CD14-positive monocyte (primary cell): ENCODE measurements at regions not wholly inside any gene's neighbourhood (a gene's known extent, or its start where the extent isn't known, plus 50 kb on each side); places are given as distances from the start of the nearest gene placed in this dataset.

ENCODE experiments used
- DNase-seq, 3 donors: peaks; one replicate each; pipeline ENCODE4 v3.0.0-alpha.2; 2011 to 2022
- H2AFZ ChIP-seq: 2 replicates; pipeline ENCODE4 v1.6.0; 2012; ENCODE audit warnings: mild to moderate bottlenecking, low read depth, low read length, inconsistent platforms; ENCODE audit not compliant: insufficient read depth, poor library complexity, severe bottlenecking
- H3K27ac ChIP-seq, 2 donors: 1 replicate in 1 of 2; 2 replicates in 1 of 2; pipeline ENCODE4 v1.5.1; 2012 to 2013; ENCODE audit warnings: low read length in 2 of 2, control low read depth in 1 of 2, inconsistent platforms in 1 of 2, low read depth in 1 of 2, mild to moderate bottlenecking in 1 of 2
- H3K27me3 ChIP-seq, 2 donors: one replicate each; pipeline versions ENCODE4 v1.6.0 to v1.6.1; 2011 to 2013; ENCODE audit warnings: low read length in 2 of 2; ENCODE audit not compliant: control insufficient read depth in 2 of 2, insufficient read depth in 2 of 2
- H3K36me3 ChIP-seq, 2 donors: replicated peaks in 1 of 2; 1 replicate in 1 of 2; 2 replicates in 1 of 2; pipeline versions ENCODE4 v1.5.1 to v1.6.1; 2012 to 2013; ENCODE audit warnings: low read length in 2 of 2, control low read depth in 1 of 2, inconsistent platforms in 1 of 2, mild to moderate bottlenecking in 1 of 2; ENCODE audit not compliant: insufficient read depth in 2 of 2, control insufficient read depth in 1 of 2
- H3K4me1 ChIP-seq, 2 donors: 1 replicate in 1 of 2; 2 replicates in 1 of 2; pipeline versions ENCODE4 v1.5.1 to v1.6.1; 2012 to 2013; ENCODE audit warnings: low read length in 2 of 2, control low read depth in 1 of 2, inconsistent platforms in 1 of 2, mild to moderate bottlenecking in 1 of 2, moderate library complexity in 1 of 2; ENCODE audit not compliant: insufficient read depth in 2 of 2, control insufficient read depth in 1 of 2
- H3K4me2 ChIP-seq: replicated peaks from 2 replicates; pipeline ENCODE3; 2012; ENCODE audit warnings: low read length, moderate library complexity, mild to moderate bottlenecking; ENCODE audit not compliant: poor library complexity, severe bottlenecking; ENCODE audit errors: extremely low read depth
- H3K4me3 ChIP-seq, 3 experiments: fragments of 200-600 bp in 1 of 3; sonication (generic) in 1 of 3; replicated peaks in 1 of 3; 1 replicate in 2 of 3; 2 replicates in 1 of 3; pipeline ENCODE4 v1.5.1; 2011 to 2013; ENCODE audit warnings: low read length in 3 of 3, mild to moderate bottlenecking in 3 of 3, control low read depth in 2 of 3, low read depth in 2 of 3, inconsistent platforms in 1 of 3, moderate library complexity in 1 of 3
- H3K79me2 ChIP-seq: 2 replicates; pipeline ENCODE4 v1.6.0; 2012; ENCODE audit warnings: mild to moderate bottlenecking, control low read depth, inconsistent platforms, low read length, moderate library complexity; ENCODE audit not compliant: insufficient read depth
- H3K9ac ChIP-seq: 2 replicates; pipeline ENCODE4 v1.6.0; 2017; ENCODE audit warnings: low read length, mild to moderate bottlenecking; ENCODE audit not compliant: insufficient read depth, poor library complexity, severe bottlenecking
- H3K9me3 ChIP-seq, 2 donors: replicated peaks in 1 of 2; 1 replicate in 1 of 2; 2 replicates in 1 of 2; pipeline versions ENCODE4 v1.5.1 to v1.6.1; 2012 to 2013; ENCODE audit warnings: low read length in 2 of 2, control low read depth in 1 of 2; ENCODE audit not compliant: control insufficient read depth in 1 of 2, insufficient read depth in 1 of 2
- H4K20me1 ChIP-seq: 2 replicates; pipeline ENCODE4 v1.6.0; 2012; ENCODE audit warnings: mild to moderate bottlenecking, low read length, control low read depth, moderate library complexity; ENCODE audit not compliant: insufficient read depth
- H3K27ac Mint-ChIP-seq, 7 donors: one replicate each; pipeline ENCODE4 v1.8.0; 2020; ENCODE audit warnings: mild to moderate bottlenecking in 7 of 7, mixed read lengths in 7 of 7, moderate library complexity in 6 of 7, inconsistent platforms in 2 of 7
- H3K27me3 Mint-ChIP-seq, 3 donors: one replicate each; pipeline ENCODE4 v1.8.0; 2021 to 2022; ENCODE audit warnings: low read depth in 3 of 3, mild to moderate bottlenecking in 3 of 3, mixed read lengths in 3 of 3, moderate library complexity in 3 of 3, inconsistent platforms in 1 of 3
- H3K36me3 Mint-ChIP-seq, 2 donors: one replicate each; pipeline ENCODE4 v1.8.0; 2020; ENCODE audit warnings: mixed read lengths in 2 of 2, inconsistent platforms in 1 of 2, mild to moderate bottlenecking in 1 of 2
- H3K4me1 Mint-ChIP-seq: one replicate; pipeline ENCODE4 v1.8.0; 2020; ENCODE audit warnings: mild to moderate bottlenecking, mixed read lengths
- H3K4me3 Mint-ChIP-seq, 2 donors: one replicate each; pipeline ENCODE4 v1.8.0; 2020; ENCODE audit warnings: mild to moderate bottlenecking in 2 of 2, mixed read lengths in 2 of 2, moderate library complexity in 1 of 2
- H3K9me3 Mint-ChIP-seq, 7 donors: one replicate each; pipeline ENCODE4 v1.8.0; 2020 to 2022; ENCODE audit warnings: mixed read lengths in 7 of 7, mild to moderate bottlenecking in 6 of 7, moderate library complexity in 6 of 7, inconsistent platforms in 2 of 7
- CTCF ChIP-seq: fragments of 200-600 bp; IDR thresholded peaks from one replicate; pipeline ENCODE4 v1.8.0; 2022; ENCODE audit warnings: antibody characterized with exemption, mild to moderate bottlenecking
- WGBS: methylation state at CpG from one replicate; pipeline ENCODE4 v1.1.5; 2013; ENCODE audit warnings: missing lambda C conversion rate; ENCODE audit not compliant: insufficient coverage; 5-methylcytosine and 5-hydroxymethylcytosine counted together
- intact Hi-C, 2 donors: fragments of 100-400 bp; cut with micrococcal nuclease; formaldehyde crosslinking; loops; one replicate each; pipeline versions ENCODE4 v1.15.0 to v1.15.1; 2023

GRCh38 chr3:157581371-157581770, 78.2 kb upstream of the VEPH1 start:
- intact Hi-C loops: no loop called here
- Histone ChIP-seq H3K4me1 (no peaks in the 10 kb centered on the region), H3K27me3 (no peaks in the 10 kb centered on the region), H3K27ac (no peak overlapping the region), H3K79me2 (no peaks in the 10 kb centered on the region), H3K36me3 (no peaks in the 10 kb centered on the region), H2AFZ (no peak overlapping the region), H3K9me3 (no peaks in the 10 kb centered on the region), H3K4me3 (no peak overlapping the region), H3K9ac (no peak overlapping the region), H4K20me1 (no peaks in the 10 kb centered on the region), H3K4me2 (no peak overlapping the region)
- peaks cover 0 to 2% (median 2%) of the 10 kb centered on the region in 3 donors for H3K27me3 Mint-ChIP-seq
- no peak overlapping the region for H3K27ac Mint-ChIP-seq
- DNase-seq: no peak
- H3K9me3 Mint-ChIP-seq: peaks cover 0 to 18% (median 2%) of the 10 kb centered on the region in 7 donors
- no peak for TF ChIP-seq CTCF
- no peak overlapping the region for H3K4me3 Mint-ChIP-seq
- H3K36me3 Mint-ChIP-seq: no peaks in the 10 kb centered on the region
- H3K4me1 Mint-ChIP-seq: no peaks in the 10 kb centered on the region
- WGBS: no CpG with 5 or more reads among the region's 5 CpGs

GRCh38 chr3:157578181-157578580, 75.0 kb upstream of the VEPH1 start:
- no peaks in the 10 kb centered on the region for H3K36me3 ChIP-seq
- peaks cover 0 to 3% (median 2%) of the 10 kb centered on the region in 3 donors for H3K27me3 Mint-ChIP-seq

More at GRCh38 chr3:157578181-157578580, 75.0 kb upstream of the VEPH1 start:
- Histone ChIP-seq H3K4me3 (no peak overlapping the region), H3K79me2 (no peaks in the 10 kb centered on the region), H2AFZ (no peak overlapping the region), H4K20me1 (no peaks in the 10 kb centered on the region), H3K27ac (no peak overlapping the region), H3K9me3 (no peaks in the 10 kb centered on the region), H3K4me1 (no peaks in the 10 kb centered on the region), H3K9ac (no peak overlapping the region), H3K4me2 (no peak overlapping the region), H3K27me3 (no peaks in the 10 kb centered on the region)
- Mint-ChIP-seq H3K36me3 (no peaks in the 10 kb centered on the region), H3K4me1 (no peaks in the 10 kb centered on the region), H3K27ac (no peak overlapping the region), H3K9me3 (peaks cover 0 to 4% (median 2%) of the 10 kb centered on the region in 7 donors), H3K4me3 (no peak overlapping the region)
- no CpG with 5 or more reads among the region's 3 CpGs for WGBS
- DNase-seq: no peak
- intact Hi-C loops: no loop called here
- no peak for TF ChIP-seq CTCF
